GM23248 (cell line): ENCODE measurements at regions not wholly inside any gene's neighbourhood (a gene's known extent, or its start where the extent isn't known, plus 50 kb on each side); places are given as distances from the start of the nearest gene placed in this dataset.

ENCODE experiments used
- DNase-seq: peaks from one replicate; pipeline ENCODE4 v3.0.0-alpha.2; 2015
- H2AFZ ChIP-seq: fragments of 200-600 bp; sonication (generic); 2 replicates; pipeline ENCODE4 v1.6.1; 2016; ENCODE audit warnings: antibody characterized with exemption
- H3F3A ChIP-seq: fragments of 200-600 bp; sonication (generic); 2 replicates; pipeline ENCODE4 v1.6.1; 2016; ENCODE audit warnings: mild to moderate bottlenecking, antibody characterized with exemption, mixed run types; ENCODE audit not compliant: insufficient read depth
- H3K27ac ChIP-seq: fragments of 200-600 bp; sonication (generic); 2 replicates; pipeline ENCODE4 v1.5.1; 2016; ENCODE audit warnings: mild to moderate bottlenecking
- H3K27me3 ChIP-seq: fragments of 200-600 bp; sonication (generic); replicated peaks from 2 replicates; pipeline ENCODE4 v1.6.1; 2016; ENCODE audit warnings: mild to moderate bottlenecking; ENCODE audit not compliant: insufficient read depth
- H3K36me3 ChIP-seq: fragments of 200-600 bp; sonication (generic); 2 replicates; pipeline ENCODE4 v1.6.1; 2016; ENCODE audit warnings: low read depth, mild to moderate bottlenecking
- H3K4me1 ChIP-seq: fragments of 200-600 bp; sonication (generic); 2 replicates; pipeline ENCODE4 v1.6.1; 2016; ENCODE audit warnings: mild to moderate bottlenecking; ENCODE audit not compliant: insufficient read depth
- H3K4me2 ChIP-seq: fragments of 200-600 bp; sonication (generic); one replicate; pipeline ENCODE4 v1.6.1; 2016; ENCODE audit warnings: mild to moderate bottlenecking; ENCODE audit not compliant: unreplicated experiment
- H3K4me3 ChIP-seq: fragments of 200-600 bp; sonication (generic); 2 replicates; pipeline ENCODE4 v1.5.1; 2016; ENCODE audit warnings: mild to moderate bottlenecking
- H3K79me2 ChIP-seq: fragments of 200-600 bp; sonication (generic); 2 replicates; pipeline ENCODE4 v1.6.1; 2016; ENCODE audit warnings: mild to moderate bottlenecking; ENCODE audit not compliant: insufficient read depth
- H3K9ac ChIP-seq: fragments of 200-600 bp; sonication (generic); 2 replicates; pipeline ENCODE4 v1.6.1; 2016; ENCODE audit warnings: mild to moderate bottlenecking
- H3K9me2 ChIP-seq: fragments of 200-600 bp; sonication (generic); 2 replicates; pipeline ENCODE4 v1.6.1; 2016; ENCODE audit warnings: mixed run types, mild to moderate bottlenecking, moderate library complexity; ENCODE audit not compliant: insufficient read depth
- H3K9me3 ChIP-seq: fragments of 200-600 bp; sonication (generic); one replicate; pipeline ENCODE4 v1.6.1; 2017; ENCODE audit warnings: low read depth
- H4K20me1 ChIP-seq: fragments of 200-600 bp; sonication (generic); 2 replicates; pipeline ENCODE4 v1.6.0; 2016; ENCODE audit not compliant: insufficient read depth
- EZH2 ChIP-seq: fragments of 200-600 bp; sonication (generic); IDR thresholded peaks from 2 replicates; pipeline ENCODE4 v1.6.1; 2018; ENCODE audit warnings: antibody characterized with exemption, mild to moderate bottlenecking; ENCODE audit not compliant: insufficient read depth, poor library complexity, severe bottlenecking
- EZH2phosphoT487 ChIP-seq: fragments of 200-600 bp; sonication (generic); IDR thresholded peaks from 2 replicates; pipeline ENCODE4 v1.6.1; 2018; ENCODE audit warnings: antibody characterized with exemption, moderate library complexity, mild to moderate bottlenecking, low read depth; ENCODE audit not compliant: insufficient read depth
- WGBS, 2 experiments: methylation state at CpG; one replicate each; pipeline ENCODE4 v1.1.6; 2015 to 2017; ENCODE audit warnings: low lambda C conversion rate in 2 of 2, low coverage in 1 of 2; ENCODE audit errors: missing lambda C conversion rate in 2 of 2; 5-methylcytosine and 5-hydroxymethylcytosine counted together
- in situ Hi-C: fragments of 300-500 bp; cut with MboI; formaldehyde crosslinking; loops from 2 replicates; pipeline ENCODE4 v1.15.0; 2020

GRCh38 chr3:137061186-137061585 lies 103.4 kb downstream of the IL20RB start:
- Histone ChIP-seq H3K9ac (no peak overlapping the region), H2AFZ (no peak overlapping the region), H3K4me2 (no peak overlapping the region), H3K79me2 (no peaks in the 10 kb centered on the region), H3K27me3 (no peaks in the 10 kb centered on the region), H3K27ac (no peak overlapping the region), H3K4me1 (no peaks in the 10 kb centered on the region), H3K36me3 (no peaks in the 10 kb centered on the region), H3K9me3 (no peaks in the 10 kb centered on the region), H3K4me3 (no peak overlapping the region), H3K9me2 (no peaks in the 10 kb centered on the region), H3F3A (no peaks in the 10 kb centered on the region), H4K20me1 (no peaks in the 10 kb centered on the region)
- in situ Hi-C loops, result no loop called here
- TF ChIP-seq EZH2phosphoT487, result no peak
- TF ChIP-seq EZH2, result no peak
- no peak for DNase-seq
- WGBS, 2 experiments, result 72 to 78% methylated on average over 4 of the region's 4 CpGs

- Histone ChIP-seq H3K9me2 (no peaks in the 10 kb centered on the region), H3K27ac (no peak overlapping the region), H2AFZ (no peak overlapping the region), H3K9ac (no peak overlapping the region), H3K4me1 (no peaks in the 10 kb centered on the region), H3F3A (no peaks in the 10 kb centered on the region), H3K36me3 (no peaks in the 10 kb centered on the region), H4K20me1 (no peaks in the 10 kb centered on the region), H3K9me3 (no peaks in the 10 kb centered on the region), H3K4me2 (no peak overlapping the region), H3K79me2 (no peaks in the 10 kb centered on the region), H3K4me3 (no peak overlapping the region), H3K27me3 (no peaks in the 10 kb centered on the region)
- TF ChIP-seq EZH2phosphoT487, result no peak
- no peak for TF ChIP-seq EZH2
- in situ Hi-C loops, result no loop called here
- WGBS, 2 experiments, result 53 to 65% methylated on average over 2 of the region's 2 CpGs
- no peak for DNase-seq
Measured at GRCh38 chr3:137062250-137062649, 104.5 kb downstream of the IL20RB start.

GRCh38 chr3:137065381-137065780 lies 107.6 kb downstream of the IL20RB start:
- 92 to 100% methylated on average over 1 of the region's 1 CpG for WGBS, 2 experiments
- no peak for TF ChIP-seq EZH2phosphoT487
- no peak for TF ChIP-seq EZH2
- H3K9me2 ChIP-seq, result no peaks in the 10 kb centered on the region

GRCh38 chr3:137066092-137066491 lies 108.3 kb downstream of the IL20RB start:
- no peaks in the 10 kb centered on the region for H3K9me3 ChIP-seq
- no peaks in the 10 kb centered on the region for H3F3A ChIP-seq
- no peak overlapping the region for H3K27ac ChIP-seq
- in situ Hi-C loops, result no loop called here
- no peak overlapping the region for H3K4me3 ChIP-seq
- H4K20me1 ChIP-seq, result no peaks in the 10 kb centered on the region
- no peak overlapping the region for H3K4me2 ChIP-seq
- DNase-seq, result no peak
- H2AFZ ChIP-seq, result no peak overlapping the region
- no peak overlapping the region for H3K9ac ChIP-seq
- TF ChIP-seq EZH2 (no peak), EZH2phosphoT487 (no peak)
- no peaks in the 10 kb centered on the region for H3K4me1 ChIP-seq
- H3K79me2 ChIP-seq, result no peaks in the 10 kb centered on the region
- no peaks in the 10 kb centered on the region for H3K36me3 ChIP-seq
- WGBS, 2 experiments, result 50 to 54% methylated on average over 2 of the region's 2 CpGs
- no peaks in the 10 kb centered on the region for H3K9me2 ChIP-seq
- H3K27me3 ChIP-seq, result no peaks in the 10 kb centered on the region

More at GRCh38 chr3:137065381-137065780, 107.6 kb downstream of the IL20RB start:
- H3K4me1 ChIP-seq, result no peaks in the 10 kb centered on the region
- H3K79me2 ChIP-seq, result no peaks in the 10 kb centered on the region
- H3K27ac ChIP-seq, result no peak overlapping the region
- H2AFZ ChIP-seq, result no peak overlapping the region
- H4K20me1 ChIP-seq, result no peaks in the 10 kb centered on the region
- no peaks in the 10 kb centered on the region for H3K9me3 ChIP-seq
- H3K9ac ChIP-seq, result no peak overlapping the region
- in situ Hi-C loops, result no loop called here
- H3K36me3 ChIP-seq, result no peaks in the 10 kb centered on the region
- H3K27me3 ChIP-seq, result no peaks in the 10 kb centered on the region
- H3K4me3 ChIP-seq, result no peak overlapping the region
- H3F3A ChIP-seq, result no peaks in the 10 kb centered on the region
- H3K4me2 ChIP-seq, result no peak overlapping the region
- no peak for DNase-seq

- in situ Hi-C loops, result no loop called here
- Histone ChIP-seq H3F3A (no peaks in the 10 kb centered on the region), H3K79me2 (no peaks in the 10 kb centered on the region), H3K27me3 (no peaks in the 10 kb centered on the region), H3K9me3 (no peaks in the 10 kb centered on the region), H3K9ac (no peak overlapping the region), H3K36me3 (no peaks in the 10 kb centered on the region), H3K27ac (no peak overlapping the region), H3K4me2 (no peak overlapping the region), H3K9me2 (no peaks in the 10 kb centered on the region), H3K4me1 (no peaks in the 10 kb centered on the region), H2AFZ (no peak overlapping the region), H4K20me1 (no peaks in the 10 kb centered on the region), H3K4me3 (no peak overlapping the region)
- no peak for TF ChIP-seq EZH2
- no peak for TF ChIP-seq EZH2phosphoT487
- 0 to 7% methylated on average over 1 of the region's 1 CpG for WGBS, 2 experiments
- DNase-seq, result no peak
Measured at GRCh38 chr3:137071104-137071503, 113.3 kb downstream of the IL20RB start.
